GM23338 (cell line): ENCODE measurements at regions not wholly inside any gene's neighbourhood (a gene's known extent, or its start where the extent isn't known, plus 50 kb on each side); places are given as distances from the start of the nearest gene placed in this dataset.

Experiments
- ATAC-seq: fragments of 200-7000 bp; cut with Tn5 transposase; 3 replicates; pipeline ENCODE4 v1.9.1; 2020
- DNase-seq: peaks from one replicate; pipeline ENCODE4 v3.0.0-alpha.2; 2015; ENCODE audit warnings: low spot score
- H2AFZ ChIP-seq: fragments of 200-600 bp; sonication (generic); 2 replicates; pipeline ENCODE4 v1.8.0; 2016; ENCODE audit warnings: antibody characterized with exemption, mild to moderate bottlenecking, moderate library complexity
- H3F3A ChIP-seq: fragments of 200-600 bp; sonication (generic); replicated peaks from 2 replicates; pipeline ENCODE4 v1.8.0; 2017; ENCODE audit warnings: antibody characterized with exemption, mixed run types, low read depth
- H3K27ac ChIP-seq: fragments of 200-600 bp; sonication (generic); 2 replicates; pipeline ENCODE4 v1.6.1; 2016; ENCODE audit warnings: low read depth
- H3K27me3 ChIP-seq: fragments of 200-600 bp; sonication (generic); 2 replicates; pipeline ENCODE4 v1.8.0; 2016; ENCODE audit warnings: mild to moderate bottlenecking, mixed run types, moderate library complexity; ENCODE audit not compliant: insufficient read depth
- H3K36me3 ChIP-seq: fragments of 200-600 bp; sonication (generic); 2 replicates; pipeline ENCODE4 v1.8.0; 2016; ENCODE audit warnings: mild to moderate bottlenecking; ENCODE audit not compliant: insufficient read depth
- H3K4me1 ChIP-seq: fragments of 200-600 bp; sonication (generic); 2 replicates; pipeline ENCODE4 v1.8.0; 2016; ENCODE audit warnings: mild to moderate bottlenecking, moderate library complexity; ENCODE audit not compliant: insufficient read depth
- H3K4me2 ChIP-seq: fragments of 200-600 bp; sonication (generic); 2 replicates; pipeline ENCODE4 v1.7.1; 2017; ENCODE audit warnings: mixed run types
- H3K4me3 ChIP-seq: fragments of 200-600 bp; sonication (generic); 2 replicates; pipeline ENCODE4 v1.6.1; 2016; ENCODE audit warnings: mixed run types
- H3K79me2 ChIP-seq: fragments of 200-600 bp; sonication (generic); replicated peaks from 2 replicates; pipeline ENCODE4 v1.8.0; 2017; ENCODE audit warnings: mild to moderate bottlenecking; ENCODE audit not compliant: insufficient read depth
- H3K9me2 ChIP-seq: fragments of 200-600 bp; sonication (generic); 2 replicates; pipeline ENCODE4 v1.8.0; 2017; ENCODE audit not compliant: insufficient read depth
- H4K20me1 ChIP-seq: fragments of 200-600 bp; sonication (generic); replicated peaks from 2 replicates; pipeline ENCODE4 v1.8.0; 2017; ENCODE audit warnings: mild to moderate bottlenecking; ENCODE audit not compliant: insufficient read depth
- H3K27ac Mint-ChIP-seq: 2 replicates; pipeline ENCODE4 v1.8.0; 2020; ENCODE audit warnings: inconsistent platforms, mild to moderate bottlenecking, moderate library complexity, mixed read lengths
- H3K27me3 Mint-ChIP-seq: 3 replicates; pipeline ENCODE4 v1.8.0; 2022; ENCODE audit warnings: low read depth, mild to moderate bottlenecking, moderate library complexity, mixed read lengths, inconsistent platforms; ENCODE audit not compliant: insufficient read depth, poor library complexity
- H3K36me3 Mint-ChIP-seq: 3 replicates; pipeline ENCODE4 v1.8.0; 2021; ENCODE audit warnings: low read depth, mild to moderate bottlenecking, inconsistent platforms, moderate library complexity, mixed read lengths
- H3K4me1 Mint-ChIP-seq: 3 replicates; pipeline ENCODE4 v1.8.0; 2020; ENCODE audit warnings: mild to moderate bottlenecking, inconsistent platforms, mixed read lengths
- H3K4me3 Mint-ChIP-seq: 3 replicates; pipeline ENCODE4 v1.8.0; 2021; ENCODE audit warnings: moderate library complexity, mild to moderate bottlenecking, inconsistent platforms, mixed read lengths
- H3K9me3 Mint-ChIP-seq: 3 replicates; pipeline ENCODE4 v1.8.0; 2020; ENCODE audit warnings: moderate library complexity, mild to moderate bottlenecking, inconsistent platforms, mixed read lengths
- CREB1 ChIP-seq: fragments of 250-450 bp; sonication (Bioruptor Pico); IDR thresholded peaks from 2 replicates; pipeline ENCODE4 v1.5.0; 2020; ENCODE audit warnings: low read depth, mild to moderate bottlenecking, moderate library complexity
- CTCF ChIP-seq, 2 experiments: fragments of 200-600 bp in 1 of 2; sonication (generic) in 1 of 2; conservative IDR thresholded peaks; 2 replicates each; pipeline versions ENCODE4 v1.5.1 to v1.6.1; 2016 to 2017; ENCODE audit warnings: antibody characterized with exemption in 2 of 2, low read depth in 2 of 2, mild to moderate bottlenecking in 2 of 2, moderate library complexity in 1 of 2
- ETS1 ChIP-seq: IDR thresholded peaks from 2 replicates; pipeline ENCODE4 v1.6.1; 2016; ENCODE audit warnings: antibody characterized with exemption
- EZH2 ChIP-seq: fragments of 200-600 bp; sonication (generic); IDR thresholded peaks from one replicate; pipeline ENCODE4 v1.8.0; 2017; ENCODE audit warnings: antibody characterized with exemption, mild to moderate bottlenecking, low read depth; ENCODE audit not compliant: unreplicated experiment
- EZH2phosphoT487 ChIP-seq: fragments of 200-600 bp; sonication (generic); IDR thresholded peaks from one replicate; pipeline ENCODE4 v1.8.1; 2018; ENCODE audit warnings: antibody characterized with exemption; ENCODE audit not compliant: unreplicated experiment
- NANOG ChIP-seq: IDR thresholded peaks from 2 replicates; pipeline ENCODE4 v1.6.1; 2016; ENCODE audit warnings: antibody characterized with exemption, borderline replicate concordance
- POLR2AphosphoS5 ChIP-seq: IDR thresholded peaks from 2 replicates; pipeline ENCODE4 v1.6.1; 2016; ENCODE audit warnings: antibody characterized with exemption, low read depth
- REST ChIP-seq: IDR thresholded peaks from one replicate; pipeline ENCODE4 v1.6.1; 2018; ENCODE audit warnings: antibody characterized with exemption; ENCODE audit not compliant: unreplicated experiment
- STAT1 ChIP-seq: IDR thresholded peaks from one replicate; pipeline ENCODE4 v1.6.1; 2016; ENCODE audit warnings: antibody characterized with exemption; ENCODE audit not compliant: unreplicated experiment
- ZNF114 ChIP-seq: fragments of 250-450 bp; sonication (Bioruptor Pico); IDR thresholded peaks from 2 replicates; pipeline ENCODE4 v1.5.0; 2020; ENCODE audit warnings: mild to moderate bottlenecking, moderate library complexity
- ZNF331 ChIP-seq: fragments of 250-450 bp; sonication (Bioruptor Pico); IDR thresholded peaks from 2 replicates; pipeline ENCODE4 v1.5.0; 2020; ENCODE audit warnings: low read depth, mild to moderate bottlenecking, moderate library complexity

GRCh38 chr18:22094358-22094734 lies 75.0 kb upstream of the GATA6 start:
- no peak for ATAC-seq
- Mint-ChIP-seq H3K27me3 (peaks cover 4% of the 10 kb centered on the region), H3K36me3 (no peaks in the 10 kb centered on the region), H3K4me1 (no peaks in the 10 kb centered on the region), H3K27ac (no peak overlapping the region), H3K4me3 (no peak overlapping the region), H3K9me3 (no peaks in the 10 kb centered on the region)
- Histone ChIP-seq H4K20me1 (no peaks in the 10 kb centered on the region), H3K27me3 (no peaks in the 10 kb centered on the region), H3K4me3 (no peak overlapping the region), H3K27ac (no peak overlapping the region), H3K79me2 (no peaks in the 10 kb centered on the region), H3F3A (no peaks in the 10 kb centered on the region), H3K4me2 (no peak overlapping the region), H3K9me2 (no peaks in the 10 kb centered on the region), H3K36me3 (no peaks in the 10 kb centered on the region), H2AFZ (no peak overlapping the region), H3K4me1 (no peaks in the 10 kb centered on the region)
- no peak for TF ChIP-seq ETS1
- no peak for TF ChIP-seq NANOG
- TF ChIP-seq ZNF114 (CRISPR knock-in tag) = no peak
- TF ChIP-seq ZNF331 (CRISPR knock-in tag) = no peak
- no peak for TF ChIP-seq CTCF (conservative IDR thresholded peaks at IDR 0.05; ENCODE audit: low read depth in 2 of 2)
- TF ChIP-seq CREB1 = no peak
- TF ChIP-seq POLR2AphosphoS5 = no peak
- TF ChIP-seq STAT1 = no peak
- TF ChIP-seq EZH2phosphoT487 = no peak
- TF ChIP-seq REST = no peak
- TF ChIP-seq EZH2 = no peak
- DNase-seq = no peak
